Loucy (cell line): ENCODE measurements at regions not wholly inside any gene's neighbourhood (a gene's known extent, or its start where the extent isn't known, plus 50 kb on each side); places are given as distances from the start of the nearest gene placed in this dataset.

Experiments used
- EZH2phosphoT487 ChIP-seq: fragments of 200-600 bp; IDR thresholded peaks from 2 replicates; pipeline ENCODE4 v1.6.1; 2018; ENCODE audit warnings: antibody characterized with exemption, mild to moderate bottlenecking, moderate library complexity, borderline replicate concordance
- TF ChIP-seq, protein P1 (sequence below): fragments of 200-600 bp; sonication (generic); conservative IDR thresholded peaks from 2 replicates; pipeline ENCODE4 v1.5.1; 2014; ENCODE audit warnings: mild to moderate bottlenecking, antibody characterized with exemption, low read length

DNA sequence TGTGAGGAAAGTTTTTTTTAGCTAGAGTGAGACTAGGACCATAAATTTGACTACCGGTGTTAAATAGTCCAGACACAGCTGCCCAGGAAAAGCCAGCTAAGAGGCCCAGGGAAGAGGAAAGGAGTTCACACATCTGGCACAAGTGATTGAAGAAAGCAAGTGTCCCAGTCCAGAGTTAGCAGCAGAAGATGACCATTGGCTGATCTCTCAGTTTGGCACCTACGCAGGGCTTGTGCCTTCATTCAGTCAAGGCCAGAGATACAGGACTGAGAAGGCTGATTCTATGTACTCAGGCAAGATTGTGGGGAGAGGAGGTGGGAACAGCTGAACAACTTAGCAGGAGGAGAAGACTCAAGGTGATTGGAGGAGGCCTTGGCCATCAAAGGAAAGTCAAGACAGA, 575.0 kb upstream of the KLF12 start:
- TF ChIP-seq, protein P1, sequence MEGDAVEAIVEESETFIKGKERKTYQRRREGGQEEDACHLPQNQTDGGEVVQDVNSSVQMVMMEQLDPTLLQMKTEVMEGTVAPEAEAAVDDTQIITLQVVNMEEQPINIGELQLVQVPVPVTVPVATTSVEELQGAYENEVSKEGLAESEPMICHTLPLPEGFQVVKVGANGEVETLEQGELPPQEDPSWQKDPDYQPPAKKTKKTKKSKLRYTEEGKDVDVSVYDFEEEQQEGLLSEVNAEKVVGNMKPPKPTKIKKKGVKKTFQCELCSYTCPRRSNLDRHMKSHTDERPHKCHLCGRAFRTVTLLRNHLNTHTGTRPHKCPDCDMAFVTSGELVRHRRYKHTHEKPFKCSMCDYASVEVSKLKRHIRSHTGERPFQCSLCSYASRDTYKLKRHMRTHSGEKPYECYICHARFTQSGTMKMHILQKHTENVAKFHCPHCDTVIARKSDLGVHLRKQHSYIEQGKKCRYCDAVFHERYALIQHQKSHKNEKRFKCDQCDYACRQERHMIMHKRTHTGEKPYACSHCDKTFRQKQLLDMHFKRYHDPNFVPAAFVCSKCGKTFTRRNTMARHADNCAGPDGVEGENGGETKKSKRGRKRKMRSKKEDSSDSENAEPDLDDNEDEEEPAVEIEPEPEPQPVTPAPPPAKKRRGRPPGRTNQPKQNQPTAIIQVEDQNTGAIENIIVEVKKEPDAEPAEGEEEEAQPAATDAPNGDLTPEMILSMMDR: no peak
- no peak for TF ChIP-seq EZH2phosphoT487
